ENCODE measurements at regions not wholly inside any gene's neighbourhood (a gene's known extent, or its start where the extent isn't known, plus 50 kb on each side); places are given as distances from the start of the nearest gene placed in this dataset.
"Not testable (repeated sequence)": the region's sequence is repeated elsewhere in the genome, so short reads cannot be mapped to it uniquely, and the experiment has no call there.

DNA sequence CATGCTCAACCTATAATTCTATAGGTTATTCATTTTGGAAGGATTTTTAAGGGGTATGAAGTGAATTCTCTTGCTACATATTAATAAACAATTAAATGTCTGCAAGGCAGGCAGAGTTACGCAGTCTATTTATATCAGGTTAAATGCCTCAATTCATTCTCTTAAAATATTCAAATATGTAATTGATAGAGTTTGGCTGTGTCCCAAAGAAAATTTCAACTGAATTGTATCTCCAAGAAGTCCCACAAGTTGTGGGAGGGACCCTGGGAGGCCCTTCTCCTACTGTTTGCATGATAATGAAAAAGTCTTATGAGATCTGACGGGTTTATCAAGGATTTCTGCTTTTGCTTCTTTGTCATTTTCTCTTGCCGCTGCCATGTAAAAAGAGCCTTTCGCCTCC lies 576.1 kb downstream of the TMA16 start:
- no peak overlapping the region for H3K4me3 ChIP-seq (ENCODE audit: low read depth, low read length)
- TF ChIP-seq, protein P1, sequence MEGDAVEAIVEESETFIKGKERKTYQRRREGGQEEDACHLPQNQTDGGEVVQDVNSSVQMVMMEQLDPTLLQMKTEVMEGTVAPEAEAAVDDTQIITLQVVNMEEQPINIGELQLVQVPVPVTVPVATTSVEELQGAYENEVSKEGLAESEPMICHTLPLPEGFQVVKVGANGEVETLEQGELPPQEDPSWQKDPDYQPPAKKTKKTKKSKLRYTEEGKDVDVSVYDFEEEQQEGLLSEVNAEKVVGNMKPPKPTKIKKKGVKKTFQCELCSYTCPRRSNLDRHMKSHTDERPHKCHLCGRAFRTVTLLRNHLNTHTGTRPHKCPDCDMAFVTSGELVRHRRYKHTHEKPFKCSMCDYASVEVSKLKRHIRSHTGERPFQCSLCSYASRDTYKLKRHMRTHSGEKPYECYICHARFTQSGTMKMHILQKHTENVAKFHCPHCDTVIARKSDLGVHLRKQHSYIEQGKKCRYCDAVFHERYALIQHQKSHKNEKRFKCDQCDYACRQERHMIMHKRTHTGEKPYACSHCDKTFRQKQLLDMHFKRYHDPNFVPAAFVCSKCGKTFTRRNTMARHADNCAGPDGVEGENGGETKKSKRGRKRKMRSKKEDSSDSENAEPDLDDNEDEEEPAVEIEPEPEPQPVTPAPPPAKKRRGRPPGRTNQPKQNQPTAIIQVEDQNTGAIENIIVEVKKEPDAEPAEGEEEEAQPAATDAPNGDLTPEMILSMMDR (IDR thresholded peaks at IDR 0.05; ENCODE audit: borderline replicate concordance, insufficient read depth, low read depth, low read length), result no peak

DNA sequence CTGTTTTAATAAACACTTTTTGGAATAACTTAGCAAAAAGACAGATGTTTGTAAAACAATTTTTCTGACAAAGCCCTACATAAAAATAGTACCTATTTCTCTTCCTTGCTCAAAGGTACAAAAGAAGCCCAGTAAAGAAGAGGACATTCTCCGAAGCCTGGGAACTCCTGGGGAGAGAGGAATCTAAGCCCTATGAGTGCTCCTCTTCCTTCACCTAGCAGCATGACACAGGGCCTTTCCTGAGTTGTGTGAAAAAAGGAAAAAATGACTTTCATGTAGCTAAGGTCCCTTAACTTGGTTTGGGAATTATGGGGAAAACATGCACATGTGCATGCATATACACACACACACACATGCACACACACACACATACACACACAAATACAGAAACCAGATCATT lies 586.9 kb downstream of the TMA16 start:
- H3K4me3 ChIP-seq (ENCODE audit: low read depth, low read length), result no peak overlapping the region
- TF ChIP-seq, protein P1 (IDR thresholded peaks at IDR 0.05; ENCODE audit: borderline replicate concordance, insufficient read depth, low read depth, low read length), result no peak

DNA sequence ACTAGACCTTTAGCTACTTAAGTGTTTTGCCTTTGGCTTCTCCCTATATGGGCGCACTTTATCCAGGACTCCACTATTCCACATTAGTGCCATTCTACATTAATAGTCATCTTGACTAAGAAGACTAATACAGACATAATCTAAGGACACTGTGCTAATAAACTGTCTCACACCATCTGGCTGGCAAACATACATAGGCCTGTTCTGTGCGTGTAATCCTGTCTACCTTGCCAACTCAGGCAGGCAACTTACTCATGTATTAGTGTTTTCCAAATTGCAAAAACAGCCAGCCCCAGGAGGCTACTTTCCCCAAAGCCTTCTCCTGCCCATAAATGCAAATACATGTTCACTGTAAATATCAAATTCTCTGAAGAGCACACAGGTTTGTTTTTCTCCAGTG lies 587.3 kb downstream of the TMA16 start:
- TF ChIP-seq, protein P1 (IDR thresholded peaks at IDR 0.05; ENCODE audit: borderline replicate concordance, insufficient read depth, low read depth, low read length), result no peak

DNA sequence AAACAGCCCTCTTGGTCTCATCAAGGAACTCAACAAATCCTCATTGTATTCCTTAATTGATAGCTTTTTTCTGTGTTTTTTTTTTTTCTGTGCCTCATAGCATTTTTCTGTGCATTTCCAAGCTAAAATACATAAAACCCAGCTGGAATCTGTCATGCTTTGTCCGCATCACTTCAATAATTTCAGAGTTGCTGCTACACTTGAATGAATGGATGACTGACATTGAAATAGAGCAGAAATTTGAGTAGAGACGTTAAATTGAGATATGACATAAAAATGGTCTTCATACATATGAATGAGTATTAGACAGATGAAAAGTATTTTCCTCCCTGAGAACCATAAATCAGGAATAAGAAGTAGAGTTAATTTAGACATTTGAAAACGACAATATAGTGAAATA lies 593.2 kb downstream of the TMA16 start:
- no peak overlapping the region for H3K4me3 ChIP-seq (ENCODE audit: low read depth, low read length)
- TF ChIP-seq, protein P1 (IDR thresholded peaks at IDR 0.05; ENCODE audit: borderline replicate concordance, insufficient read depth, low read depth, low read length), result no peak

More for the DNA sequence above, 587.3 kb downstream of the TMA16 start:
- H3K4me3 ChIP-seq (ENCODE audit: low read depth, low read length), result no peak overlapping the region

GRCh38 chr4:164095313-164096110 lies 601.0 kb downstream of the TMA16 start:
- TF ChIP-seq, protein P1 (IDR thresholded peaks at IDR 0.05; ENCODE audit: borderline replicate concordance, insufficient read depth, low read depth, low read length), result no peak
- H3K4me3 ChIP-seq (ENCODE audit: low read depth, low read length), result no peak overlapping the region

DNA sequence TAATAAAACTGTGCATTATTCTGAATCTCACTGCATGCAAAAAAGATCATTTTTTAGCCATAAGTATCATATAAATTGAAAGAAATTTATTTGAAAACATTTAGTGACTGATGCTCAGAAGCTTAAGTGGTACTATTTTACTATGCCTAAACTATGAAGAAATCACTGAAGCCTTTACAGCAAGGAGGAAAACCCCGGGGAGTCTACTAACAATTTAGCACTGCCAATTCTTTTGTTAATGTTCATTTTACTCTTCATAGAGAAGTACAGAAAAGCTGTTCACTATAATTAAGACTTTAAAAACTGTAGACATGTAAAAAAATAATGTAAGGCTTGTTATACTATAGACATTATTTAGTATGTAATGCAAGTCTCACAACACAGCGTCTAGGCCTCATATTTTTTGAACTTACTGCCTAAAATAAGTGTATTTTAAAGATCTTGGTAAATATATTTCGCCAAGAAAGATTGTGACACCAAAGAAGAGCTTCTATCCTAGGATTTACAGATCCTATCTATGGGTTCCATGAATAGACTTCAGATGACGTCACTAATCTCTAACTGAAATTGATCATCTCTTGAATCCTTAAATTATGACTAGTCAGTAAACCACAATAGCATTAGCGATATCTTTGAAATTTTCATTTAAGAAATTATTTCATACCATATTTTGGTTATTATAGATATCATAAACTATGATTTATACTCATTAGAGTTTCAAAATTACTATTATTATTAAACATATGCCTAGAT lies 602.5 kb downstream of the TMA16 start:
- H3K4me3 ChIP-seq (ENCODE audit: low read depth, low read length), result no peak overlapping the region
- TF ChIP-seq, protein P1 (IDR thresholded peaks at IDR 0.05; ENCODE audit: borderline replicate concordance, insufficient read depth, low read depth, low read length), result no peak

DNA sequence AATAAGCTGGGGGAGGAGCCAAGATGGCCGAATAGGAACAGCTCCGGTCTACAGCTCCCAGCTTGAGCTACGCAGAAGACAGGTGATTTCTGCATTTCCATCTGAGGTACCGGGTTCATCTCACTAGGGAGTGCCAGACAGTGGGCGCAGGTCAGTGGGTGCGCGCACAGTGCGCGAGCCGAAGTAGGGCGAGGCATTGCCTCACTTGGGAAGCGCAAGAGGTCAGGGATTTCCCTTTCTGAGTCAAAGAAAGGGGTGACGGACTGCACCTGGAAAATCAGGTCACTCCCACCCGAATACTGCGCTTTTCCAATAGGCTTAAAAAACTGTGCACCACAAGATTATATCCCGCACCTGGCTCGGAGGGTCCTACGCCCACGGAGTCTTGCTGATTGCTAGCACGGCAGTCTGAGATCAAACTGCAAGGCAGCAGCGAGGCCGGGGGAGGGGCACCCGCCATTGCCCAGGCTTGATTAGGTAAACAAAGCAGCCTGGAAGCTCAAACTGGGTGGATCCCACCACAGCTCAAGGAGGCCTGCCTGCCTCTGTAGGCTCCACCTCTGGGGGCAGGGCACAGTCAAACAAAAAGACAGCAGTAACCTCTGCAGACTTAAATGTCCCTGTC lies 606.4 kb downstream of the TMA16 start:
- not testable (repeated sequence) for H3K4me3 ChIP-seq (ENCODE audit: low read depth, low read length)
